GM13977 (cell line): ENCODE measurements at regions not wholly inside any gene's neighbourhood (a gene's known extent, or its start where the extent isn't known, plus 50 kb on each side); places are given as distances from the start of the nearest gene placed in this dataset.
"Not testable (repeated sequence)": the region's sequence is repeated elsewhere in the genome, so short reads cannot be mapped to it uniquely, and the experiment has no call there.

Experiments used
- DNase-seq: peaks from one replicate; pipeline ENCODE4 v3.0.0; 2012; ENCODE audit warnings: low spot score
- CTCF ChIP-seq: IDR thresholded peaks from 2 replicates; pipeline ENCODE4 v1.5.1; 2012; ENCODE audit warnings: mild to moderate bottlenecking, control low read depth; ENCODE audit not compliant: insufficient read depth; ENCODE audit errors: extremely low read depth, missing control alignments
- in situ Hi-C: fragments of 300-500 bp; cut with MboI; formaldehyde crosslinking; loops from one replicate; pipeline ENCODE4 v1.12.0; 2022; ENCODE audit warnings: low sequenced_read_pairs, low pct_unique_long_range_greater_than_20kb, mixed read lengths, inconsistent platforms; ENCODE audit not compliant: unreplicated experiment

- in situ Hi-C loops, result no loop called here
- TF ChIP-seq CTCF, result no peak
- DNase-seq, result no peak
These were observed 2104.1 kb upstream of the ACO1 start for GRCh38 chr9:30280229-30280900.

GRCh38 chr9:30289435-30289834 lies 2095.0 kb upstream of the ACO1 start:
- DNase-seq, result no peak
- TF ChIP-seq CTCF, result no peak
- in situ Hi-C loops, result no loop called here

GRCh38 chr9:30292026-30292425 lies 2092.4 kb upstream of the ACO1 start:
- in situ Hi-C loops, DNase-seq: not testable (repeated sequence)

GRCh38 chr9:30293231-30293630 lies 2091.2 kb upstream of the ACO1 start:
- DNase-seq, result no peak
- in situ Hi-C loops, result no loop called here
- TF ChIP-seq CTCF, result no peak

- in situ Hi-C loops, result no loop called here
- TF ChIP-seq CTCF, result no peak
- DNase-seq, result no peak
These were observed 2085.2 kb upstream of the ACO1 start for GRCh38 chr9:30299126-30299780.

- in situ Hi-C loops, result no loop called here
- TF ChIP-seq CTCF, result no peak
- no peak for DNase-seq
These were observed 2083.0 kb upstream of the ACO1 start for GRCh38 chr9:30301271-30301963.

GRCh38 chr9:30310711-30311110 lies 2073.7 kb upstream of the ACO1 start:
- no peak for TF ChIP-seq CTCF
- DNase-seq, result no peak
- in situ Hi-C loops, result no loop called here
